HG03571 (cell line): ENCODE measurements at regions not wholly inside any gene's neighbourhood (a gene's known extent, or its start where the extent isn't known, plus 50 kb on each side); places are given as distances from the start of the nearest gene placed in this dataset.

ENCODE experiments used
- ATAC-seq: cut with Tn5 transposase; IDR thresholded peaks from one replicate; pipeline ENCODE4 v1.9.1; 2021; ENCODE audit not compliant: unreplicated experiment

- ATAC-seq = no peak
Observed at GRCh38 chr1:218863987-218864386, 309.7 kb upstream of the LYPLAL1 start.

- ATAC-seq = no peak
Observed at GRCh38 chr1:218865591-218865990, 308.1 kb upstream of the LYPLAL1 start.

- no peak for ATAC-seq
Observed at GRCh38 chr1:218866507-218866906, 307.2 kb upstream of the LYPLAL1 start.

- ATAC-seq = no peak
Observed at GRCh38 chr1:218867066-218867465, 306.6 kb upstream of the LYPLAL1 start.

- ATAC-seq = no peak
Observed at GRCh38 chr1:218867941-218868626, 305.6 kb upstream of the LYPLAL1 start.

GRCh38 chr1:218869276-218869675, 304.4 kb upstream of the LYPLAL1 start:
- ATAC-seq = no peak

GRCh38 chr1:218872026-218872425, 301.7 kb upstream of the LYPLAL1 start:
- ATAC-seq = no peak

GRCh38 chr1:218872928-218873327, 300.8 kb upstream of the LYPLAL1 start:
- no peak for ATAC-seq

GRCh38 chr1:218874313-218874712, 299.4 kb upstream of the LYPLAL1 start:
- no peak for ATAC-seq

- ATAC-seq = no peak
Observed at GRCh38 chr1:218874801-218875400, 298.8 kb upstream of the LYPLAL1 start.

GRCh38 chr1:218878369-218878768, 295.3 kb upstream of the LYPLAL1 start:
- no peak for ATAC-seq

GRCh38 chr1:218880484-218881060, 293.1 kb upstream of the LYPLAL1 start:
- ATAC-seq = no peak

- ATAC-seq = no peak
Observed at GRCh38 chr1:218882454-218882853, 291.2 kb upstream of the LYPLAL1 start.

- ATAC-seq = no peak
Observed at GRCh38 chr1:218886101-218886871, 287.4 kb upstream of the LYPLAL1 start.

- no peak for ATAC-seq
Observed at GRCh38 chr1:218887141-218887925, 286.3 kb upstream of the LYPLAL1 start.

GRCh38 chr1:218890451-218890850, 283.2 kb upstream of the LYPLAL1 start:
- no peak for ATAC-seq

GRCh38 chr1:218891577-218891976, 282.1 kb upstream of the LYPLAL1 start:
- ATAC-seq = no peak

- ATAC-seq = no peak
Observed at GRCh38 chr1:218895064-218895587, 278.6 kb upstream of the LYPLAL1 start.

- no peak for ATAC-seq
Observed at GRCh38 chr1:218896202-218896601, 277.5 kb upstream of the LYPLAL1 start.

GRCh38 chr1:218898921-218899320, 274.8 kb upstream of the LYPLAL1 start:
- no peak for ATAC-seq

GRCh38 chr1:218900615-218901014, 273.1 kb upstream of the LYPLAL1 start:
- ATAC-seq = no peak
